Upper lobe of left lung (tissue), 6 donors: ENCODE measurements at regions not wholly inside any gene's neighbourhood (a gene's known extent, or its start where the extent isn't known, plus 50 kb on each side); places are given as distances from the start of the nearest gene placed in this dataset.

Experiments used
- ATAC-seq, 2 donors: fragments of 200-7000 bp; cut with Tn5 transposase; one replicate each; pipeline ENCODE4 v1.9.1; 2022; ENCODE audit warnings: mild to moderate bottlenecking in 2 of 2, moderate library complexity in 2 of 2; ENCODE audit not compliant: low FRiP score in 2 of 2
- DNase-seq, 2 donors: peaks; one replicate each; pipeline ENCODE4 v3.0.0-alpha.2; 2019 to 2020
- H3K27ac ChIP-seq, 4 donors: fragments of 200-600 bp; sonication (generic); one replicate each; pipeline ENCODE4 v1.5.1; 2016 to 2019
- H3K27me3 ChIP-seq, 4 donors: fragments of 200-600 bp; sonication (generic); one replicate each; pipeline ENCODE4 v1.5.1; 2017 to 2019
- H3K36me3 ChIP-seq, 4 donors: fragments of 200-600 bp; sonication (generic); one replicate each; pipeline ENCODE4 v1.5.1; 2016 to 2019
- H3K4me1 ChIP-seq, 4 donors: fragments of 200-600 bp; sonication (generic); one replicate each; pipeline ENCODE4 v1.5.1; 2018 to 2019
- H3K4me3 ChIP-seq, 4 donors: fragments of 200-600 bp; sonication (generic); one replicate each; pipeline ENCODE4 v1.5.1; 2017 to 2019; ENCODE audit warnings: mild to moderate bottlenecking in 2 of 4, moderate library complexity in 1 of 4
- H3K9me3 ChIP-seq, 4 donors: fragments of 200-600 bp; sonication (generic); one replicate each; pipeline ENCODE4 v1.5.1; 2018 to 2019
- CTCF ChIP-seq, 6 experiments: fragments of 450-650 bp in 4 of 6; fragments of 200-600 bp in 2 of 6; sonication (generic) in 2 of 6; IDR thresholded peaks; one replicate each; pipeline ENCODE4 v1.5.1; 2016 to 2019; ENCODE audit warnings: antibody characterized with exemption in 6 of 6
- EP300 ChIP-seq, 4 donors: sonication (generic); formaldehyde crosslinking; IDR thresholded peaks; one replicate each; pipeline ENCODE4 v1.5.1; 2017; ENCODE audit warnings: antibody characterized with exemption in 4 of 4, control low read depth in 2 of 4
- POLR2A ChIP-seq, 4 donors: fragments of 450-650 bp; IDR thresholded peaks; one replicate each; pipeline ENCODE4 v1.5.1; 2016 to 2017; ENCODE audit warnings: antibody characterized with exemption in 4 of 4, mild to moderate bottlenecking in 2 of 4
- POLR2AphosphoS5 ChIP-seq, 2 donors: sonication (generic); formaldehyde crosslinking; IDR thresholded peaks; one replicate each; pipeline ENCODE4 v1.5.1; 2017; ENCODE audit warnings: antibody characterized with exemption in 2 of 2
- WGBS, 2 donors: methylation state at CpG; one replicate each; pipeline ENCODE4 v1.1.5; 2017 to 2018; 5-methylcytosine and 5-hydroxymethylcytosine counted together
- donor health status: DM: no; HTN: no; CAD: no; lungs with moderate emphysema.
- donor health status: DM: no; HTN: yes; CAD: no; lungs with severe emphysema.

- WGBS, 2 donors, result 57 to 71% methylated on average over 7 of the region's 7 CpGs
- H3K27me3 ChIP-seq, result no peaks in the 10 kb centered on the region
- no peak for ATAC-seq
- H3K4me3 ChIP-seq, result no peak overlapping the region
- H3K27ac ChIP-seq, result no peak overlapping the region
- no peaks in the 10 kb centered on the region for H3K9me3 ChIP-seq
- H3K4me1 ChIP-seq, result no peaks in the 10 kb centered on the region
- H3K36me3 ChIP-seq, result no peaks in the 10 kb centered on the region
- no peak for TF ChIP-seq EP300 (IDR thresholded peaks at IDR 0.05)
- TF ChIP-seq POLR2A (IDR thresholded peaks at IDR 0.05), result no peak
- TF ChIP-seq CTCF (IDR thresholded peaks at IDR 0.05), result no peak
- TF ChIP-seq POLR2AphosphoS5 (IDR thresholded peaks at IDR 0.05), result no peak
- DNase-seq, result no peak
Measured at GRCh38 chr22:49429066-49429465, 398.6 kb downstream of the BRD1 start.

- Histone ChIP-seq H3K9me3 (no peaks in the 10 kb centered on the region), H3K36me3 (no peaks in the 10 kb centered on the region), H3K27ac (no peak overlapping the region), H3K4me1 (no peaks in the 10 kb centered on the region), H3K27me3 (no peaks in the 10 kb centered on the region), H3K4me3 (no peak overlapping the region)
- WGBS, 2 donors, result 88 to 92% methylated on average over 8 of the region's 8 CpGs
- TF ChIP-seq EP300 (IDR thresholded peaks at IDR 0.05) (no peak), POLR2A (IDR thresholded peaks at IDR 0.05) (no peak), POLR2AphosphoS5 (IDR thresholded peaks at IDR 0.05) (no peak), CTCF (IDR thresholded peaks at IDR 0.05) (no peak)
- no peak for ATAC-seq
- DNase-seq, result no peak
Measured at GRCh38 chr22:49427941-49428340, 399.7 kb downstream of the BRD1 start.

- no peak for ATAC-seq
- 87 to 90% methylated on average over 2 to 5 of the region's 5 CpGs for WGBS, 2 donors
- DNase-seq, result no peak
- no peaks in the 10 kb centered on the region for H3K4me1 ChIP-seq
- no peaks in the 10 kb centered on the region for H3K27me3 ChIP-seq
- TF ChIP-seq CTCF (IDR thresholded peaks at IDR 0.05) (no peak), EP300 (IDR thresholded peaks at IDR 0.05) (no peak), POLR2AphosphoS5 (IDR thresholded peaks at IDR 0.05) (no peak), POLR2A (IDR thresholded peaks at IDR 0.05) (no peak)
- no peaks in the 10 kb centered on the region for H3K36me3 ChIP-seq
- no peak overlapping the region for H3K4me3 ChIP-seq
- H3K27ac ChIP-seq, result no peak overlapping the region
- H3K9me3 ChIP-seq, result no peaks in the 10 kb centered on the region
Measured at GRCh38 chr22:49427341-49427740, 400.3 kb downstream of the BRD1 start.

GRCh38 chr22:49426618-49427266 lies 400.9 kb downstream of the BRD1 start:
- Histone ChIP-seq H3K4me1 (no peaks in the 10 kb centered on the region), H3K36me3 (no peaks in the 10 kb centered on the region), H3K27me3 (no peaks in the 10 kb centered on the region), H3K27ac (no peak overlapping the region), H3K4me3 (no peak overlapping the region), H3K9me3 (no peaks in the 10 kb centered on the region)
- TF ChIP-seq CTCF (IDR thresholded peaks at IDR 0.05), result no peak
- TF ChIP-seq POLR2A (IDR thresholded peaks at IDR 0.05), result no peak
- no peak for TF ChIP-seq POLR2AphosphoS5 (IDR thresholded peaks at IDR 0.05)
- no peak for TF ChIP-seq EP300 (IDR thresholded peaks at IDR 0.05)
- DNase-seq (no peak), ATAC-seq (no peak)
- WGBS, 2 donors, result 89 to 94% methylated on average over 9 of the region's 9 CpGs

GRCh38 chr22:49426098-49426497 lies 401.6 kb downstream of the BRD1 start:
- H3K4me1 ChIP-seq, result no peaks in the 10 kb centered on the region
- H3K27me3 ChIP-seq, result no peaks in the 10 kb centered on the region
- no peaks in the 10 kb centered on the region for H3K36me3 ChIP-seq
- WGBS, 2 donors, result 69 to 70% methylated on average over 7 of the region's 7 CpGs
- ATAC-seq, result no peak
- no peak overlapping the region for H3K27ac ChIP-seq
- H3K4me3 ChIP-seq, result no peak overlapping the region
- TF ChIP-seq POLR2AphosphoS5 (IDR thresholded peaks at IDR 0.05), result no peak
- TF ChIP-seq EP300 (IDR thresholded peaks at IDR 0.05), result no peak
- TF ChIP-seq POLR2A (IDR thresholded peaks at IDR 0.05), result no peak
- TF ChIP-seq CTCF (IDR thresholded peaks at IDR 0.05), result no peak
- DNase-seq, result no peak
- no peaks in the 10 kb centered on the region for H3K9me3 ChIP-seq
